ENCODE measurements at regions not wholly inside any gene's neighbourhood (a gene's known extent, or its start where the extent isn't known, plus 50 kb on each side); places are given as distances from the start of the nearest gene placed in this dataset.

- CTCF ChIA-PET, result interaction anchor here (0.6 kb wide), 1 partner anchor 30 kb away, joined by 3 read pairs; no protein-coding TSS in a partner anchor
Measured at GRCh38 chr10:111705021-111705420, 478.5 kb downstream of the GPAM start.

GRCh38 chr10:111706331-111706730 lies 477.2 kb downstream of the GPAM start:
- CTCF ChIA-PET, result no interaction called here
- POLR2A ChIA-PET, result no interaction called here
- no peak overlapping the region for H3K4me3 ChIP-seq (ENCODE audit: low read depth, low read length)
- TF ChIP-seq CTCF (IDR thresholded peaks at IDR 0.05; ENCODE audit: insufficient read depth, low read depth, low read length), result no peak
- DNase-seq (ENCODE audit: low read depth), result no peak
- H3K27me3 ChIP-seq (ENCODE audit: control insufficient read depth, insufficient read depth, low read length), result no peaks in the 10 kb centered on the region
- H3K36me3 ChIP-seq (ENCODE audit: control insufficient read depth, insufficient read depth, low read length), result no peaks in the 10 kb centered on the region

More at GRCh38 chr10:111705021-111705420, 478.5 kb downstream of the GPAM start:
- TF ChIP-seq CTCF (IDR thresholded peaks at IDR 0.05; ENCODE audit: insufficient read depth, low read depth, low read length), result no peak
- Histone ChIP-seq H3K27me3 (ENCODE audit: control insufficient read depth, insufficient read depth, low read length) (no peaks in the 10 kb centered on the region), H3K4me3 (ENCODE audit: low read depth, low read length) (no peak overlapping the region), H3K36me3 (ENCODE audit: control insufficient read depth, insufficient read depth, low read length) (no peaks in the 10 kb centered on the region)
- POLR2A ChIA-PET, result no interaction called here
- DNase-seq (ENCODE audit: low read depth), result peak; percentile 4

- H3K36me3 ChIP-seq (ENCODE audit: control insufficient read depth, insufficient read depth, low read length), result no peaks in the 10 kb centered on the region
- no peak for TF ChIP-seq CTCF (IDR thresholded peaks at IDR 0.05; ENCODE audit: insufficient read depth, low read depth, low read length)
- no peaks in the 10 kb centered on the region for H3K27me3 ChIP-seq (ENCODE audit: control insufficient read depth, insufficient read depth, low read length)
- POLR2A ChIA-PET, result interaction anchor here (0.5 kb wide), 1 partner anchor 631 kb away, joined by 5 read pairs; no protein-coding TSS in a partner anchor
- H3K4me3 ChIP-seq (ENCODE audit: low read depth, low read length), result no peak overlapping the region
- CTCF ChIA-PET, result no interaction called here
- peak; percentile 4 for DNase-seq (ENCODE audit: low read depth)
Measured at GRCh38 chr10:111707076-111707475, 476.5 kb downstream of the GPAM start.

- CTCF ChIA-PET, result no interaction called here
- Histone ChIP-seq H3K27me3 (ENCODE audit: control insufficient read depth, insufficient read depth, low read length) (no peaks in the 10 kb centered on the region), H3K36me3 (ENCODE audit: control insufficient read depth, insufficient read depth, low read length) (no peaks in the 10 kb centered on the region), H3K4me3 (ENCODE audit: low read depth, low read length) (no peak overlapping the region)
- no peak for TF ChIP-seq CTCF (IDR thresholded peaks at IDR 0.05; ENCODE audit: insufficient read depth, low read depth, low read length)
- no peak for DNase-seq (ENCODE audit: low read depth)
- POLR2A ChIA-PET, result no interaction called here
Measured at GRCh38 chr10:111709603-111710002, 474.0 kb downstream of the GPAM start.

GRCh38 chr10:111716032-111716431 lies 467.5 kb downstream of the GPAM start:
- Histone ChIP-seq H3K36me3 (ENCODE audit: control insufficient read depth, insufficient read depth, low read length) (no peaks in the 10 kb centered on the region), H3K27me3 (ENCODE audit: control insufficient read depth, insufficient read depth, low read length) (no peaks in the 10 kb centered on the region), H3K4me3 (ENCODE audit: low read depth, low read length) (no peak overlapping the region)
- ChIA-PET CTCF (no interaction called here), POLR2A (no interaction called here)
- no peak for TF ChIP-seq CTCF (IDR thresholded peaks at IDR 0.05; ENCODE audit: insufficient read depth, low read depth, low read length)
- no peak for DNase-seq (ENCODE audit: low read depth)

Measured in BJ (cell line).